ENCODE measurements at regions not wholly inside any gene's neighbourhood (a gene's known extent, or its start where the extent isn't known, plus 50 kb on each side); places are given as distances from the start of the nearest gene placed in this dataset.

- TF ChIP-seq CTCF (IDR thresholded peaks at IDR 0.05): peak in 1 of 3 donors; percentile 19
- TF ChIP-seq POLR2A (IDR thresholded peaks at IDR 0.05): no peak
- no peak for TF ChIP-seq EP300 (IDR thresholded peaks at IDR 0.05)
Measured at GRCh38 chr5:81854485-81854884, 103.6 kb upstream of the SSBP2 start.
